ENCODE measurements at regions not wholly inside any gene's neighbourhood (a gene's known extent, or its start where the extent isn't known, plus 50 kb on each side); places are given as distances from the start of the nearest gene placed in this dataset.

- TF ChIP-seq EGR1 (IDR thresholded peaks at IDR 0.05; ENCODE audit: low read depth in 2 of 2) (no peak), GABPA (IDR thresholded peaks at IDR 0.05 in 1 of 2, conservative IDR thresholded peaks at IDR 0.05 in 1 of 2) (no peak), CTCF (IDR thresholded peaks at IDR 0.05; ENCODE audit: low read depth, low read length, missing input control) (no peak), HNF4G (IDR thresholded peaks at IDR 0.05) (no peak)
Observed at GRCh38 chr14:87632796-87633195, 360.2 kb downstream of the GALC start (continued).

DNA sequence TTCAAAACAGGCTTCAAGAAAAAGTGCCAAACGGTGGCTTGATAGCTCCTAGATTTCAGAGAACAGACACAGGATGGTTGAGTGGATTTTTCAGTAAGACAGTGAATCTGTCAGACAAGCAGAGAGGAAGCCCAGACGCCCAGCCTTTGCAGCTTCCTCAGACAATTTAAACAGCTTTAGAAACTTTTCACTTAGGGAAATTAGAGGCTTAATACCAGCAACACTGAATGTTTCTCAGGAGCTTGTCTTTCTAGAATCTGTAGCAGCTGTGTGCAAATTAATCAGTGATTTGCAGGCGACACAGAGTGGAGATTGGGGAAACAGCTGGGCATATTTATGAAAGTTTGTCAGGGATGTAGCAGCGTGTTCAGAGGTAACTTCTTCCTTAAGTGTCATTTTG is 362.1 kb downstream of the GALC start:
- no peak for DNase-seq (ENCODE audit: low spot score)
- no peak overlapping the region for H3K9ac ChIP-seq (ENCODE audit: low read depth in 1 of 2, low read length in 2 of 2)
- 44% methylated on average over 4 of the region's 4 CpGs for WGBS
- H3K4me1 ChIP-seq (ENCODE audit: control insufficient read depth in 4 of 4, insufficient read depth in 4 of 4, low read length in 3 of 4) = no peaks in the 10 kb centered on the region
- H3K27ac ChIP-seq (ENCODE audit: low read depth in 1 of 2, low read length in 2 of 2) = no peak overlapping the region
- no peaks in the 10 kb centered on the region for H3K9me3 ChIP-seq (ENCODE audit: control insufficient read depth in 4 of 4, low read length in 3 of 4)
- H3K4me3 ChIP-seq (ENCODE audit: low read depth in 1 of 3, low read length in 3 of 3) = no peak overlapping the region
- TF ChIP-seq NR2F2 (IDR thresholded peaks at IDR 0.05) (no peak), FOXA1 (IDR thresholded peaks at IDR 0.05) (no peak), JUND (IDR thresholded peaks at IDR 0.05) (no peak), SP1 (IDR thresholded peaks at IDR 0.05) (no peak), ZBTB33 (IDR thresholded peaks at IDR 0.05) (no peak), HNF4G (IDR thresholded peaks at IDR 0.05) (no peak), HNF4A (conservative IDR thresholded peaks at IDR 0.05) (no peak), CTCF (IDR thresholded peaks at IDR 0.05; ENCODE audit: low read depth, low read length, missing input control) (no peak), TAF1 (conservative IDR thresholded peaks at IDR 0.05) (no peak), EGR1 (IDR thresholded peaks at IDR 0.05; ENCODE audit: low read depth in 2 of 2) (no peak), GABPA (IDR thresholded peaks at IDR 0.05 in 1 of 2, conservative IDR thresholded peaks at IDR 0.05 in 1 of 2) (no peak), YY1 (IDR thresholded peaks at IDR 0.05) (no peak), RXRA (IDR thresholded peaks at IDR 0.05) (no peak), FOXA2 (IDR thresholded peaks at IDR 0.05) (no peak), RAD21 (IDR thresholded peaks at IDR 0.05) (no peak)
- TF ChIP-seq, protein P1, sequence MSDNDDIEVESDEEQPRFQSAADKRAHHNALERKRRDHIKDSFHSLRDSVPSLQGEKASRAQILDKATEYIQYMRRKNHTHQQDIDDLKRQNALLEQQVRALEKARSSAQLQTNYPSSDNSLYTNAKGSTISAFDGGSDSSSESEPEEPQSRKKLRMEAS (IDR thresholded peaks at IDR 0.05) = no peak
- TF ChIP-seq, protein P2, sequence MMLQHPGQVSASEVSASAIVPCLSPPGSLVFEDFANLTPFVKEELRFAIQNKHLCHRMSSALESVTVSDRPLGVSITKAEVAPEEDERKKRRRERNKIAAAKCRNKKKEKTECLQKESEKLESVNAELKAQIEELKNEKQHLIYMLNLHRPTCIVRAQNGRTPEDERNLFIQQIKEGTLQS (IDR thresholded peaks at IDR 0.05) = no peak
- TF ChIP-seq, protein P3, sequence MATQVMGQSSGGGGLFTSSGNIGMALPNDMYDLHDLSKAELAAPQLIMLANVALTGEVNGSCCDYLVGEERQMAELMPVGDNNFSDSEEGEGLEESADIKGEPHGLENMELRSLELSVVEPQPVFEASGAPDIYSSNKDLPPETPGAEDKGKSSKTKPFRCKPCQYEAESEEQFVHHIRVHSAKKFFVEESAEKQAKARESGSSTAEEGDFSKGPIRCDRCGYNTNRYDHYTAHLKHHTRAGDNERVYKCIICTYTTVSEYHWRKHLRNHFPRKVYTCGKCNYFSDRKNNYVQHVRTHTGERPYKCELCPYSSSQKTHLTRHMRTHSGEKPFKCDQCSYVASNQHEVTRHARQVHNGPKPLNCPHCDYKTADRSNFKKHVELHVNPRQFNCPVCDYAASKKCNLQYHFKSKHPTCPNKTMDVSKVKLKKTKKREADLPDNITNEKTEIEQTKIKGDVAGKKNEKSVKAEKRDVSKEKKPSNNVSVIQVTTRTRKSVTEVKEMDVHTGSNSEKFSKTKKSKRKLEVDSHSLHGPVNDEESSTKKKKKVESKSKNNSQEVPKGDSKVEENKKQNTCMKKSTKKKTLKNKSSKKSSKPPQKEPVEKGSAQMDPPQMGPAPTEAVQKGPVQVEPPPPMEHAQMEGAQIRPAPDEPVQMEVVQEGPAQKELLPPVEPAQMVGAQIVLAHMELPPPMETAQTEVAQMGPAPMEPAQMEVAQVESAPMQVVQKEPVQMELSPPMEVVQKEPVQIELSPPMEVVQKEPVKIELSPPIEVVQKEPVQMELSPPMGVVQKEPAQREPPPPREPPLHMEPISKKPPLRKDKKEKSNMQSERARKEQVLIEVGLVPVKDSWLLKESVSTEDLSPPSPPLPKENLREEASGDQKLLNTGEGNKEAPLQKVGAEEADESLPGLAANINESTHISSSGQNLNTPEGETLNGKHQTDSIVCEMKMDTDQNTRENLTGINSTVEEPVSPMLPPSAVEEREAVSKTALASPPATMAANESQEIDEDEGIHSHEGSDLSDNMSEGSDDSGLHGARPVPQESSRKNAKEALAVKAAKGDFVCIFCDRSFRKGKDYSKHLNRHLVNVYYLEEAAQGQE (IDR thresholded peaks at IDR 0.05) = no peak
- no peaks in the 10 kb centered on the region for H3K36me3 ChIP-seq (ENCODE audit: control insufficient read depth in 4 of 4, insufficient read depth in 3 of 4, low read depth in 1 of 4, low read length in 3 of 4)
- no peaks in the 10 kb centered on the region for H3K27me3 ChIP-seq (ENCODE audit: control insufficient read depth in 4 of 4, insufficient read depth in 4 of 4, low read length in 3 of 4)
